Osteoblast (primary cell): ENCODE measurements at regions not wholly inside any gene's neighbourhood (a gene's known extent, or its start where the extent isn't known, plus 50 kb on each side); places are given as distances from the start of the nearest gene placed in this dataset.
"Not testable (repeated sequence)": the region's sequence is repeated elsewhere in the genome, so short reads cannot be mapped to it uniquely, and the experiment has no call there.

Source experiments
- DNase-seq: peaks from one replicate; pipeline ENCODE4 v3.0.0; 2011; ENCODE audit warnings: low spot score, mixed read lengths; ENCODE audit not compliant: insufficient read length; ENCODE audit errors: missing footprints
- H2AFZ ChIP-seq: 2 replicates; pipeline ENCODE4 v1.6.0; 2011; ENCODE audit warnings: mild to moderate bottlenecking, low read length
- H3K27ac ChIP-seq: 2 replicates; pipeline ENCODE4 v1.5.1; 2011; ENCODE audit warnings: mild to moderate bottlenecking, low read depth, low read length, moderate library complexity
- H3K27me3 ChIP-seq: 2 replicates; pipeline ENCODE4 v1.6.0; 2012; ENCODE audit warnings: mild to moderate bottlenecking, control low read depth, inconsistent platforms, low read length, moderate library complexity; ENCODE audit not compliant: insufficient read depth
- H3K36me3 ChIP-seq: 2 replicates; pipeline ENCODE4 v1.5.1; 2011; ENCODE audit warnings: mild to moderate bottlenecking, low read length, control low read depth, moderate library complexity; ENCODE audit not compliant: insufficient read depth
- H3K4me1 ChIP-seq: 2 replicates; pipeline ENCODE4 v1.5.1; 2011; ENCODE audit warnings: mild to moderate bottlenecking, low read length, control low read depth, moderate library complexity; ENCODE audit not compliant: insufficient read depth
- H3K4me2 ChIP-seq: 2 replicates; pipeline ENCODE4 v1.6.0; 2011; ENCODE audit warnings: mild to moderate bottlenecking, low read length; ENCODE audit not compliant: insufficient read depth
- H3K4me3 ChIP-seq: fragments of 200-600 bp; sonication (generic); 3 replicates; pipeline ENCODE4 v1.5.1; 2012; ENCODE audit warnings: mild to moderate bottlenecking, low read length, inconsistent platforms; ENCODE audit not compliant: insufficient read depth
- H3K79me2 ChIP-seq: 2 replicates; pipeline ENCODE4 v1.6.0; 2012; ENCODE audit warnings: mild to moderate bottlenecking, low read length, control low read depth, inconsistent platforms; ENCODE audit not compliant: insufficient read depth
- H3K9me3 ChIP-seq: 2 replicates; pipeline ENCODE4 v1.5.1; 2011; ENCODE audit warnings: low read depth, low read length, control low read depth
- H4K20me1 ChIP-seq: 2 replicates; pipeline ENCODE4 v1.6.0; 2012; ENCODE audit warnings: mild to moderate bottlenecking, low read length, control low read depth; ENCODE audit not compliant: insufficient read depth
- TF ChIP-seq, protein P1 (sequence below): IDR thresholded peaks from 2 replicates; pipeline ENCODE4 v1.5.1; 2011; ENCODE audit warnings: mild to moderate bottlenecking, low read depth, low read length, moderate library complexity; ENCODE audit errors: extremely low read depth

GRCh38 chr13:99671746-99672145 lies 170.5 kb downstream of the TM9SF2 start:
- no peaks in the 10 kb centered on the region for H3K27me3 ChIP-seq
- H3K36me3 ChIP-seq: no peaks in the 10 kb centered on the region
- no peak overlapping the region for H3K4me3 ChIP-seq
- H3K27ac ChIP-seq: no peak overlapping the region
- no peak overlapping the region for H3K4me2 ChIP-seq
- H3K4me1 ChIP-seq: no peaks in the 10 kb centered on the region
- no peaks in the 10 kb centered on the region for H3K9me3 ChIP-seq
- H2AFZ ChIP-seq: no peak overlapping the region
- TF ChIP-seq, protein P1, sequence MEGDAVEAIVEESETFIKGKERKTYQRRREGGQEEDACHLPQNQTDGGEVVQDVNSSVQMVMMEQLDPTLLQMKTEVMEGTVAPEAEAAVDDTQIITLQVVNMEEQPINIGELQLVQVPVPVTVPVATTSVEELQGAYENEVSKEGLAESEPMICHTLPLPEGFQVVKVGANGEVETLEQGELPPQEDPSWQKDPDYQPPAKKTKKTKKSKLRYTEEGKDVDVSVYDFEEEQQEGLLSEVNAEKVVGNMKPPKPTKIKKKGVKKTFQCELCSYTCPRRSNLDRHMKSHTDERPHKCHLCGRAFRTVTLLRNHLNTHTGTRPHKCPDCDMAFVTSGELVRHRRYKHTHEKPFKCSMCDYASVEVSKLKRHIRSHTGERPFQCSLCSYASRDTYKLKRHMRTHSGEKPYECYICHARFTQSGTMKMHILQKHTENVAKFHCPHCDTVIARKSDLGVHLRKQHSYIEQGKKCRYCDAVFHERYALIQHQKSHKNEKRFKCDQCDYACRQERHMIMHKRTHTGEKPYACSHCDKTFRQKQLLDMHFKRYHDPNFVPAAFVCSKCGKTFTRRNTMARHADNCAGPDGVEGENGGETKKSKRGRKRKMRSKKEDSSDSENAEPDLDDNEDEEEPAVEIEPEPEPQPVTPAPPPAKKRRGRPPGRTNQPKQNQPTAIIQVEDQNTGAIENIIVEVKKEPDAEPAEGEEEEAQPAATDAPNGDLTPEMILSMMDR: no peak
- H3K79me2 ChIP-seq: no peaks in the 10 kb centered on the region
- no peak for DNase-seq
- H4K20me1 ChIP-seq: no peaks in the 10 kb centered on the region

DNA sequence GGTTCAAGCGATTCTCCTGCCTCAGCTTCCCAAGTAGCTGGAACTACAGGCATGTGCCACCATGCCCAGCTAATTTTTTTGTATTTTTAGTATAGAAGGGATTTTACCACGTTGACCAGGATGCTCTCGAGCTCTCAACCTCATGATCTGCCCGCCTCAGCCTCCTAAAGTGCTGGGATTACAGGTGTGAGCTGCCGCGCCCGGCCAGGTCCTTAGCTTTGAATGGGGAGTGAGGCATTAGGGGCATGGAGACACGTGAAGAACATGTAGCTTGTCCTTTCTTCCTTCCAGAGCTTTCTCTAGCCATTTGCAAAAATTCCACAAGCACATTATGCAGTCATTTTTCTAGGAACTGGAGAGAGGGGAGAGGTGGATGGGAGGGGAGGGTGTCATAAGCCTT lies 167.8 kb downstream of the TM9SF2 start:
- H3K9me3 ChIP-seq, DNase-seq, H3K4me2 ChIP-seq, H3K79me2 ChIP-seq, H3K27me3 ChIP-seq, H4K20me1 ChIP-seq, H3K36me3 ChIP-seq, H3K27ac ChIP-seq, H3K4me3 ChIP-seq, H3K4me1 ChIP-seq, H2AFZ ChIP-seq: not testable (repeated sequence)

DNA sequence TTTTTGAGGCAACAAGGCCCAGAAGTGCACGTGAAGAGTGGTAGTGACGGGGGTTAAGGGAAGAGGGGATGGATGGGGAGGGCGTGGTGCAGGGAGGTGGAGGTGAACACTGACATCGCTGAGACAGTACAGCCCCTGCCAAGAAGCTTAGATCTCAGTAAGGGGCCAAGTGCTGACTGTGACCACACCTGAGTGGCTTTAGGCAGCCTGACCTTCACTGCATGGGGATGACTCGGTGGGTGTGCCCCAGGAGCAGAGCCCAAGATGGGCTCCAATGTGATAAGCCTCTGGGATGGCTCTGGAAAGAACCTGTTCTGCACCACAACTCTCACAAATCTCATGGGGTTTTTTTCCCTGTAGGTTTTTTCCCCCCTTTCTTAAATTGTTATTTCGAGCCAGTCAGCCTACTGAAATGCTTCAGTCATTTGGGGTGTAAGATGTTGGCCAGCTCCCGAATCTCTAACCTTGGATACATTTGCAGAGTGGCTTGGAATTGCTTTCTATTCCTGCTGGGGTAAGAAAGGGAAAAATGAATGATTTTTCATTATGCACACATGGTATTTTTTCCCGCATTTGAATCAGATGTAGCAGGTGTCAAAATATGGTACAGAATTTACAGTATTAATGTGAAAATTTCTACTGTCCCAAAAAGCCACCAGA lies 165.0 kb downstream of the TM9SF2 start:
- no peaks in the 10 kb centered on the region for H3K36me3 ChIP-seq
- no peak overlapping the region for H3K4me2 ChIP-seq
- TF ChIP-seq, protein P1: no peak
- no peak overlapping the region for H3K4me3 ChIP-seq
- peaks cover 25% of the 10 kb centered on the region for H3K27me3 ChIP-seq
- no peak overlapping the region for H3K27ac ChIP-seq
- no peak for DNase-seq
- no peak overlapping the region for H2AFZ ChIP-seq
- no peaks in the 10 kb centered on the region for H3K79me2 ChIP-seq
- no peaks in the 10 kb centered on the region for H3K9me3 ChIP-seq
- H3K4me1 ChIP-seq: no peaks in the 10 kb centered on the region
- H4K20me1 ChIP-seq: no peaks in the 10 kb centered on the region

- Histone ChIP-seq H2AFZ (no peak overlapping the region), H3K36me3 (no peaks in the 10 kb centered on the region), H3K27me3 (peaks cover 27% of the 10 kb centered on the region), H3K4me2 (no peak overlapping the region), H4K20me1 (no peaks in the 10 kb centered on the region), H3K4me1 (no peaks in the 10 kb centered on the region), H3K9me3 (no peaks in the 10 kb centered on the region), H3K79me2 (no peaks in the 10 kb centered on the region), H3K27ac (no peak overlapping the region), H3K4me3 (no peak overlapping the region)
- DNase-seq: no peak
- TF ChIP-seq, protein P1: no peak
Measured at GRCh38 chr13:99665711-99666110, 164.4 kb downstream of the TM9SF2 start.
